Cardiac fibroblast (primary cell): ENCODE measurements at regions not wholly inside any gene's neighbourhood (a gene's known extent, or its start where the extent isn't known, plus 50 kb on each side); places are given as distances from the start of the nearest gene placed in this dataset.

Experiments
- DNase-seq, 2 donors: peaks; one replicate each; pipeline versions ENCODE4 v3.0.0 to v3.0.0-alpha.2; 2010; ENCODE audit warnings: low read depth in 2 of 2
- H3K4me3 ChIP-seq, 2 donors: replicated peaks in 1 of 2; 1 replicate in 1 of 2; 2 replicates in 1 of 2; pipeline ENCODE4 v1.5.1; 2011; ENCODE audit warnings: low read depth in 2 of 2, low read length in 2 of 2, mild to moderate bottlenecking in 2 of 2, moderate library complexity in 1 of 2
- CTCF ChIP-seq: IDR thresholded peaks from one replicate; pipeline ENCODE4 v1.5.1; 2011; ENCODE audit warnings: low read depth, mild to moderate bottlenecking, low read length, inconsistent platforms

- no peak for TF ChIP-seq CTCF
- H3K4me3 ChIP-seq = no peak overlapping the region
- DNase-seq = no peak
Measured at GRCh38 chr6:2430612-2431011, 185.2 kb upstream of the GMDS start.

GRCh38 chr6:2429460-2429859, 184.1 kb upstream of the GMDS start:
- DNase-seq = no peak
- no peak for TF ChIP-seq CTCF
- H3K4me3 ChIP-seq = no peak overlapping the region

GRCh38 chr6:2429032-2429431, 183.6 kb upstream of the GMDS start:
- no peak for DNase-seq
- H3K4me3 ChIP-seq = no peak overlapping the region
- no peak for TF ChIP-seq CTCF

GRCh38 chr6:2426561-2427340, 181.3 kb upstream of the GMDS start:
- peak; percentile 27 to 42 for DNase-seq
- no peak overlapping the region for H3K4me3 ChIP-seq
- TF ChIP-seq CTCF = no peak

- no peak for TF ChIP-seq CTCF
- DNase-seq = no peak
- no peak overlapping the region for H3K4me3 ChIP-seq
Measured at GRCh38 chr6:2416128-2416712, 170.8 kb upstream of the GMDS start.

- DNase-seq = no peak
- TF ChIP-seq CTCF = no peak
- H3K4me3 ChIP-seq = no peak overlapping the region
Measured at GRCh38 chr6:2414885-2415547, 169.6 kb upstream of the GMDS start.
